Vagina (tissue), 2 donors: ENCODE measurements at regions not wholly inside any gene's neighbourhood (a gene's known extent, or its start where the extent isn't known, plus 50 kb on each side); places are given as distances from the start of the nearest gene placed in this dataset.

Experiments used
- POLR2A ChIP-seq, 2 donors: fragments of 450-650 bp; IDR thresholded peaks; one replicate each; pipeline ENCODE4 v1.6.1; 2017; ENCODE audit warnings: antibody characterized with exemption in 2 of 2, mild to moderate bottlenecking in 2 of 2, moderate library complexity in 2 of 2
- POLR2AphosphoS5 ChIP-seq, 2 donors: sonication (generic); formaldehyde crosslinking; IDR thresholded peaks; one replicate each; pipeline ENCODE4 v1.9.0; 2017; ENCODE audit warnings: antibody characterized with exemption in 2 of 2, mild to moderate bottlenecking in 2 of 2, low read depth in 1 of 2; ENCODE audit not compliant: insufficient read depth in 1 of 2
- TF ChIP-seq, protein P1 (sequence below), 3 experiments: fragments of 450-650 bp in 2 of 3; fragments of 200-600 bp in 1 of 3; sonication (generic) in 1 of 3; IDR thresholded peaks; one replicate each; pipeline ENCODE4 v1.5.1; 2017 to 2019; ENCODE audit warnings: antibody characterized with exemption in 3 of 3, mild to moderate bottlenecking in 2 of 3, moderate library complexity in 2 of 3

DNA sequence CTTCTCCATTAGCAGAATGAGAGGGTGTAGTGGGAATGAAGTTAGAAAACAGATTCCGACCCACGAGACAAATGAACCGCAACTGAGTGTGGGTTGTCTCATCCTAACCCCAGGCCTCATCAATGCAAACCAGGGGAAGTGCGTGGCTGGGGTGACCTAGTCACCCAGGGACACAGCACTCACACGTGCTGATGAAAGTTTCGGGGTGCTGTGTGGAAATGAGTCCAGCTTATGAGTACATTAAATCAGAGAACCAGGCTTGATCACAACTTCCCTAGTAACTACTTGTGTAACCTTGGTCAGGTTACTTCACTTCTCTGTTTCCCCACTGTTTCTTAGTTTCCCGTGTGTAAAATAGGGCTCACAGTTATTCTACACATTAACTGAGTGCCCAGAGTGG, 95.4 kb upstream of the CDKN3 start:
- TF ChIP-seq POLR2A (IDR thresholded peaks at IDR 0.05), result no peak
- TF ChIP-seq, protein P1, sequence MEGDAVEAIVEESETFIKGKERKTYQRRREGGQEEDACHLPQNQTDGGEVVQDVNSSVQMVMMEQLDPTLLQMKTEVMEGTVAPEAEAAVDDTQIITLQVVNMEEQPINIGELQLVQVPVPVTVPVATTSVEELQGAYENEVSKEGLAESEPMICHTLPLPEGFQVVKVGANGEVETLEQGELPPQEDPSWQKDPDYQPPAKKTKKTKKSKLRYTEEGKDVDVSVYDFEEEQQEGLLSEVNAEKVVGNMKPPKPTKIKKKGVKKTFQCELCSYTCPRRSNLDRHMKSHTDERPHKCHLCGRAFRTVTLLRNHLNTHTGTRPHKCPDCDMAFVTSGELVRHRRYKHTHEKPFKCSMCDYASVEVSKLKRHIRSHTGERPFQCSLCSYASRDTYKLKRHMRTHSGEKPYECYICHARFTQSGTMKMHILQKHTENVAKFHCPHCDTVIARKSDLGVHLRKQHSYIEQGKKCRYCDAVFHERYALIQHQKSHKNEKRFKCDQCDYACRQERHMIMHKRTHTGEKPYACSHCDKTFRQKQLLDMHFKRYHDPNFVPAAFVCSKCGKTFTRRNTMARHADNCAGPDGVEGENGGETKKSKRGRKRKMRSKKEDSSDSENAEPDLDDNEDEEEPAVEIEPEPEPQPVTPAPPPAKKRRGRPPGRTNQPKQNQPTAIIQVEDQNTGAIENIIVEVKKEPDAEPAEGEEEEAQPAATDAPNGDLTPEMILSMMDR (IDR thresholded peaks at IDR 0.05), result no peak
- TF ChIP-seq POLR2AphosphoS5 (IDR thresholded peaks at IDR 0.05; ENCODE audit: insufficient read depth in 1 of 2, low read depth in 1 of 2), result no peak
